ENCODE measurements at regions not wholly inside any gene's neighbourhood (a gene's known extent, or its start where the extent isn't known, plus 50 kb on each side); places are given as distances from the start of the nearest gene placed in this dataset.

- DNase-seq (ENCODE audit: low read depth, low spot score) (no peak), ATAC-seq (no peak)
- no TSS peak for BruUV-seq (replicated peaks)
- CTCF ChIA-PET, result no interaction called here
- H3K4me2 ChIP-seq (ENCODE audit: low read length), result no peak overlapping the region
- H3K9me3 ChIP-seq (ENCODE audit: control insufficient read depth in 1 of 2, insufficient read depth in 1 of 2, low read depth in 1 of 2, low read length in 2 of 2), result no peaks in the 10 kb centered on the region
- H3K27me3 ChIP-seq (ENCODE audit: insufficient read depth, low read length), result peaks cover 24% of the 10 kb centered on the region
- no peaks in the 10 kb centered on the region for H3K4me1 ChIP-seq (ENCODE audit: control insufficient read depth in 1 of 2, insufficient read depth in 2 of 2, low read length in 2 of 2)
- no peak for TF ChIP-seq TCF7L2 (IDR thresholded peaks at IDR 0.05; ENCODE audit: borderline replicate concordance, extremely low read depth, insufficient read depth, insufficient read length)
- TF ChIP-seq SRF (IDR thresholded peaks at IDR 0.05; ENCODE audit: low read depth), result no peak
- no peak for TF ChIP-seq CEBPB (IDR thresholded peaks at IDR 0.05; ENCODE audit: low read depth)
- no peak for TF ChIP-seq ZFX (IDR thresholded peaks at IDR 0.05)
- no peak for TF ChIP-seq RAD21 (IDR thresholded peaks at IDR 0.05; ENCODE audit: low read depth)
- TF ChIP-seq EZH2phosphoT487 (IDR thresholded peaks at IDR 0.05; ENCODE audit: borderline replicate concordance), result no peak
- TF ChIP-seq CBX3 (IDR thresholded peaks at IDR 0.05; ENCODE audit: low read depth), result no peak
- TF ChIP-seq ZBTB33 (IDR thresholded peaks at IDR 0.05; ENCODE audit: extremely low read depth, insufficient replicate concordance, low read length), result no peak
- intact Hi-C loops (cut with micrococcal nuclease), result no loop called here
- H3K27ac ChIP-seq (ENCODE audit: low read depth, low read length), result no peak overlapping the region
- H3K36me3 ChIP-seq (ENCODE audit: control insufficient read depth in 1 of 2, insufficient read depth in 2 of 2, low read length in 2 of 2), result no peaks in the 10 kb centered on the region
- no peak overlapping the region for H2AFZ ChIP-seq (ENCODE audit: low read depth, low read length, poor library complexity, severe bottlenecking)
- no peaks in the 10 kb centered on the region for H3K79me2 ChIP-seq (ENCODE audit: insufficient read depth, low read length)
- H3K9me2 ChIP-seq (ENCODE audit: insufficient read depth), result no peaks in the 10 kb centered on the region
- H3K4me3 ChIP-seq (replicated peaks in 1 of 2; ENCODE audit: low read depth in 1 of 2, low read length in 2 of 2), result no peak overlapping the region
- RAD21 ChIA-PET (ENCODE audit: low non-redundant PET in 1 of 2, low total read pairs in 2 of 2, uncharacterized antibody in 2 of 2, unreplicated experiment in 2 of 2), result interaction anchor here in 1 of 2 experiments (1.2 kb wide), 1 partner anchor 144 kb away, joined by 3 read pairs; no protein-coding TSS in a partner anchor
- no peaks in the 10 kb centered on the region for H4K20me1 ChIP-seq (ENCODE audit: insufficient read depth)
- POLR2A ChIA-PET, result no interaction called here
- H3K9ac ChIP-seq (ENCODE audit: low read length), result no peak overlapping the region
These were observed 666.4 kb downstream of the BRD1 start for GRCh38 chr22:49161002-49161850.
